ENCODE measurements at regions not wholly inside any gene's neighbourhood (a gene's known extent, or its start where the extent isn't known, plus 50 kb on each side); places are given as distances from the start of the nearest gene placed in this dataset.
A peak's percentile ranks its signal among the peaks of the same experiment; 100 is the strongest.

- H3K27me3 ChIP-seq (ENCODE audit: insufficient read depth, low read length) = no peaks in the 10 kb centered on the region
- H3K23ac ChIP-seq (ENCODE audit: insufficient read length, low read depth, low read length) = no peak overlapping the region
- H4K20me1 ChIP-seq (ENCODE audit: control insufficient read depth, insufficient read depth, insufficient read length) = no peaks in the 10 kb centered on the region
- H3T11ph ChIP-seq (ENCODE audit: low read length) = no peak overlapping the region
- H3K4me2 ChIP-seq (ENCODE audit: insufficient read depth, insufficient read length, low read length) = no peak overlapping the region
- DNase-seq = peak; percentile 25
- no peak overlapping the region for H4K8ac ChIP-seq (replicated peaks; ENCODE audit: insufficient read length, low read depth, low read length)
- Mint-ChIP-seq H3K9me3 (peaks cover 9 to 13% of the 10 kb centered on the region in 2 experiments; a peak in 4 of 5 replicates), H3K4me3 (no peak overlapping the region), H3K27me3 (ENCODE audit: low read depth) (peaks cover 3% of the 10 kb centered on the region; the same call in 1 of the 2 replicates), H3K4me1 (no peaks in the 10 kb centered on the region), H3K27ac (no peak overlapping the region), H3K36me3 (ENCODE audit: insufficient read depth in 1 of 3, low read depth in 3 of 3) (peaks cover 0 to 7% (median 0%) of the 10 kb centered on the region in 3 experiments; a peak in 2 of 7 replicates)
- no peaks in the 10 kb centered on the region for H3K79me2 ChIP-seq (ENCODE audit: insufficient read depth, low read length)
- H3K14ac ChIP-seq (ENCODE audit: insufficient read depth, low read length) = no peak overlapping the region
- H2AFZ ChIP-seq (ENCODE audit: low read length) = no peak overlapping the region
- H3K56ac ChIP-seq (ENCODE audit: insufficient read length, low read depth, low read length) = no peak overlapping the region
- no peak overlapping the region for H2BK15ac ChIP-seq (ENCODE audit: low read depth, low read length)
- no peak overlapping the region for H2AK5ac ChIP-seq (ENCODE audit: insufficient read length, low read length)
- H3K4ac ChIP-seq (ENCODE audit: low read depth, low read length) = no peak overlapping the region
- no peak overlapping the region for H3K18ac ChIP-seq (ENCODE audit: insufficient read length, low read depth, low read length)
- H3K23me2 ChIP-seq (ENCODE audit: insufficient read length, low read depth, low read length, poor library complexity, severe bottlenecking) = no peaks in the 10 kb centered on the region
- no peaks in the 10 kb centered on the region for H3K4me1 ChIP-seq (ENCODE audit: insufficient read depth, low read length)
- TF ChIP-seq CTCF (conservative IDR thresholded peaks at IDR 0.05) = no peak
- no peak overlapping the region for H2BK12ac ChIP-seq (ENCODE audit: insufficient read length, low read depth, low read length)
- no peak overlapping the region for H2BK5ac ChIP-seq (ENCODE audit: insufficient read length, low read length)
- no peaks in the 10 kb centered on the region for H3K9me3 ChIP-seq (ENCODE audit: control insufficient read depth, low read depth, low read length)
- H3K79me1 ChIP-seq (ENCODE audit: insufficient read depth, low read depth, low read length, poor library complexity, severe bottlenecking) = no peaks in the 10 kb centered on the region
- no peak overlapping the region for H3K27ac ChIP-seq (ENCODE audit: insufficient read length, low read depth, low read length)
- no CpG with 5 or more reads among the region's 13 CpGs for WGBS (ENCODE audit: extremely low coverage, insufficient read length, low lambda C conversion rate)
- H3K9ac ChIP-seq (ENCODE audit: extremely low read depth, insufficient read length, low read length) = no peak overlapping the region
- H4K5ac ChIP-seq (ENCODE audit: insufficient read length, low read depth, low read length) = no peak overlapping the region
- no peak overlapping the region for H4K91ac ChIP-seq (ENCODE audit: insufficient read length, low read depth, low read length)
- H2BK20ac ChIP-seq (ENCODE audit: low read depth, low read length, poor library complexity, severe bottlenecking) = no peak overlapping the region
- no peak overlapping the region for H2BK120ac ChIP-seq (ENCODE audit: low read depth, low read length, poor library complexity, severe bottlenecking)
Measured at GRCh38 chr2:13040043-13040442, 323.3 kb downstream of the TRIB2 start.
